ENCODE measurements at regions not wholly inside any gene's neighbourhood (a gene's known extent, or its start where the extent isn't known, plus 50 kb on each side); places are given as distances from the start of the nearest gene placed in this dataset.

DNA sequence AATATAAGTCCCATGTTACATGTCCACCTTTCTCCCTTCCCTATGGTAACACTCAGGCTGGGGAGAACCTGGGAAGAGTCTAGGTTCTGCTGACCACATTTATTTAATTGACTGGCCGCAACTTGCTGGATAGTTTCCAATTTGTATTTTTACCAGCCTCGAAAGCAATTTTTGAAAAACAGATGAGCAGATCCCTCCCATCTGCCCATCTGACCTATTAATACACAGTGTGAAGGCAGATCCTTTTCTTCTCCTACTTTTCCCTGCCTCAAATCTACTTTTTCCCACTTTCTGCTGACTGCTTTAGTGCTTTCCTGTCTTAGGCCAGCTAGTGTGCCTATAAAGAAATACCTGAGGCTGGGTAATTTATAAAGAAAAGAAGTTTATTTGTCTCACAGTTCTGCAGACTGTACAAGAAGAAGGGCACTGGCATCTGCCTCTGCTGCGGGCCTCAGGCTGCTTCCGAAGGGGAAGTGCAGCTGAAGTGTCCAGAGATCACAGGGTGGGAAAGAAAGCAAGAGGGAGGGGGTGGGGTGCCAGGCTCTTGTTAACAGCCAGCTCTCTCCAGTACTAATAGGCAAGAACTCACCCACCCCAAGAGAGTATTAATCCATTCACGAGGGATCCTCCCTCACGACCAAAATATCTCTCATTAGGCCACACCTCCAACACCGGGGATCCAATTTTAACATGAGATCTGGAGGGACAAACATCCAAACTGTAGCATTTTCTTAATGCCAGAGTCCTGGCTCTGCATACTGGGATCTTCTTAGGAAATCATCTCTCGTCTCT lies 336.0 kb upstream of the IGFBP3 start:
- DNase-seq, result peak; percentile 11

DNA sequence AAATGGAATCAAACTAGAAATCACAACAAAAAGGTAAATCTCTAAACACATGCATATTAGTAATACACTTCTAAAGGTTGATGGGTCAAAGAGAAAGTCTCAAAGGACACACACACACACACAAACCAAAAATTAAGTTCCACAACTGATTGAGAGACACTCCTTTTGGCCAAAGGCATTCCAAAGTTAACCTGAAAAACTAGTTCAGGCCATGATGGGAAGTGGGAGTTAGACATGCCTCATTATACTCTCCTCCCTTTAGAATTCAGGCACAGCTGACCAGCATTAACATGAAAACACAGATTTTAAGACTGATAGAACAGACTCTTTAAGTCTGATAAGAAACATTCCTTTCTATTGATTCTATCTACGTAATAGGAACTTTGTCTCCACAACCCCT lies 332.4 kb upstream of the IGFBP3 start:
- DNase-seq, result no peak

DNA sequence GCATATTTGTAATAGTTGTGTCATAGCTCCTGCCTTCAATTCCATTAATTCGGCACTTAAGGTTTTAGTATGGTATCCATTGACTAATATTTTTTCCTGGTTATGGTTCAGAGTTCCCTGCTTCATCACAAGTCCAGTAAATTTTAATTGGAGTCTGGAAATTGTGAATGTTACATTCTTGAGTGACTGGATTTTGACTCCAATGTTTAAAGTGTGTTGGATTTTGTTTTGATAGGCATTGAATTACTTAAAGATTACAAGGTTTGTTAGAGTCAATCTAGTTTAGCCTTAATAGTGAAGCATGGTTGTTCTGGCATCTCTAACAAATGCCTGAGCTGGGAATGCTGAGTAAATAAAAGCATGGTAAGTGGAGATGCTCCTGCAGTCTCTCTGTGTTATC lies 326.6 kb upstream of the IGFBP3 start:
- no peak for DNase-seq

DNA sequence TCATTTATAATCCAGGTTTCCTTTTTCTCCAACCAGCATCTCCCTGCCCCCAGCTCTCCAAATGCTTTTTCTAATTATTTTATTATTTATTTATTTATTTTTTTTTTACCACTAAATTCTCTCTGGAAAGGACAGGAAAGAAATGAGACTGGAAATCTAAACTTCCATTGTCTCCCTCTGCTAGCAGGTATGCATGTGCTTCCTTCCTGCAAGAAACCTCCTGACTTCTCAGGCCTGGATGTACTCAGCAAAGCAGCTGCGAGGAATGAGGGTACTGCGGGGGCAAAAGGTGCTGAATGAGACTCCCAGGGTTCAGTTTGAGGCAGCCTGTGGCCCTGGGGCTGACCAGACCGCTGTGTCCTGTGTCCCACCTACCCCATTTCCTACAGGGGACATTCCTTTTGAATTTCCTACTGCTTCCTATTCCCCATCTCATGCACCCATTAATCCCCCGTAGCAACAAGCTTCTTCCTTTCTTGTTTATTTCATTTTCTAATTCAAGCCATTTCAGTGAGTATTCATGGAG lies 324.6 kb upstream of the IGFBP3 start:
- DNase-seq, result no peak

DNA sequence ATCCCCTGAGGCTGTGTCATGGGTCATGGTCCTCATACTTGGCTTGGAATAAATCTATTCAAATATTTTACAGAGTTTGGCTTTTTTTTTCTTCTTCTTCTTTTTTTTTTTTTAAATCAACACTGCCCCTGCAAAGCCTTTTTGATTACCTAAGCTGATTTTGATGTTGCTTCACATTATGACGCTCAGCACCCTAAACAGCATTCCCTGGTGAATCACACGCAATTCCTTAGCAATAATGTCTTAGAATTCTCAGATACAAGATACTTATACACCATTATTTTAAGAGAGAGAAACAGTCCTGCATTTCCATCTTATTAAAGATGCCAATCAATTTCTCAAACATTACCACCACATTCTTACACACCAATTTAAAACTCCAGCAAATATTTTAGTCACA lies 323.7 kb upstream of the IGFBP3 start:
- DNase-seq, result no peak

DNA sequence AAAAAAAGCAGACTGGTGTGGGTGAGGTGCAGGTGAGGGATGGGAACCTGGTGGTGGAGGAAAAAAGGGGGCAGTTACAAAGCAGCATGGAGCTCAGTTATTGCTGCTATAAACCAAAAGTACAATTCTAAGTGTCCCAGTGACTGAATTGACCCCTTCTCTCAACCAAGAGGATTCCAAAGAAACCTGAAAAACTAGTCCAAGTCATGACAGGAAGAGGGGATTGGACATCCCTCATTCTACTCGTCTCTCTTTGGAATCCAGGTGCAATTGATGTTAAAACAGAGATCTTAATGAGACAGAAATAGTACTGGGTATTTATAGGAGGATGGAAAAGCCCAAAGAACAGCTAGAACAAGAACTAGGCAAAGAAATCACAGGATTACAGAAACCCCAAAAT lies 322.3 kb upstream of the IGFBP3 start:
- no peak for DNase-seq

DNA sequence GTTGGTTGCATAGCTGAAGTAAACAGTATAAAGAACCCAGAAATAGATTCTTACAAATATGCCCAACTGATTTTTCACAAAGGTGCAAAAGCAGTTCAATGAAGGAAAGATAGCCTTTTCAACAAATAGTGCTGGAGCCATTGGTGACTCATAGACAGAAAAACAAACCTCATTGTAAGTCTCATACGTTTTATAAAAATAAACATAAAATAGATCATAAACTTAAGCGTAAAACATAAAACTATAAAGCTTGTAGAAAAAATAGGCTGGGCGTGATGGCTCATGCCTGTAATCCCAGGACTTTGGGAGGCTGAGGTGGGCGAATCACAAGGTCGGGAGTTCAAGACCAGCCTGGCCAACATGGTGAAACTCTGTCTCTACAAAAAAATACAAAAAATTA lies 318.8 kb upstream of the IGFBP3 start:
- DNase-seq, result no peak

DNA sequence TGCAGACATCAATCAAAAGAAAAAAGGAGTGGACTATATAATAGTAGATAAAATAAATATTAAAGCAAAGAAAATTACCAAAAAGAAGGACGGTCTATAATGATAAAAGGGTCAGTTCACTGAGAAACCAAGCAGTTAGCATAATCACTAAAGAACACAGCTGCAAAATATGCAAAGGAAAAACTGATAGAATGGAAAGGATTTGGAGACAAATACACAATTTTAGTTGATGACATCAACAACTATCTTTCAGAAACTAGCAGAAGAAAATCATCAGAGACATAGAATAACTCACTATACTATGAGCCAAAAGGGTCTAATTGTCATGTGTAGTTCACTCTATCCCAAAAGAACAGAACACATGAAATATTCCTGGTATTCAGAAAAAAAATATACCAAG lies 316.4 kb upstream of the IGFBP3 start:
- DNase-seq, result no peak

DNA sequence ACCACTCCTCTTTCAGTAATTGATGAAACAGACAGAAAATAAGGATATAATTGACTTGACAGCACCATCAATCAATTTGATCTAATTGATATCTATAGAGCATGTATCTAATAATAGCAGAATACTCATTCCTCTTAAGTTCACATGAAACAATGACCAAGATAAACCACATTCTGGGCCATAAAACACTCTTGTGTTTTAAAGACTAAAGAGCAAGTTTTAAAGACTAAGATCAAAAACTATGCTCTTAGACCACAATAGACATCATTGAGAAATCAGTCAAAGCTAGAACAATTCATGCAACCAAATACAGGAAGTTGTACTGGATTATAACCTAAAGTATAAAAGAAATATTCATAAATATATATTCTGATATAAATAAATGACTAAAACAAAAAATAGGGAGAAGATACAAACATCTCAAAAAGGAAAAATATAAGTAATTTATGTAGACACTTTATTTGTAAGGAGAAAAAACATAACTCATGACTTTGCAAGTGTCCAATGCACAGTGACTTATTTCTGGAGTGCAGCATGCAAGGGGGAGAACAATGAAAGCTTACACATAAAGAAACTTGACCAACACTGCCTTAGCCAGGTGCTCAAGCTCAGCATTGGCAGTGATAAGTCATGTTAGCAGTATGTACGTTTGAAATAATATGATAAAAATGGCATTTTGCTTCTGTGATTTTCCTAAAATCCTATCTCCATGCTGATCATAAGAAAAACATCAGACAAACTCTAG lies 312.7 kb upstream of the IGFBP3 start:
- DNase-seq, result no peak

DNA sequence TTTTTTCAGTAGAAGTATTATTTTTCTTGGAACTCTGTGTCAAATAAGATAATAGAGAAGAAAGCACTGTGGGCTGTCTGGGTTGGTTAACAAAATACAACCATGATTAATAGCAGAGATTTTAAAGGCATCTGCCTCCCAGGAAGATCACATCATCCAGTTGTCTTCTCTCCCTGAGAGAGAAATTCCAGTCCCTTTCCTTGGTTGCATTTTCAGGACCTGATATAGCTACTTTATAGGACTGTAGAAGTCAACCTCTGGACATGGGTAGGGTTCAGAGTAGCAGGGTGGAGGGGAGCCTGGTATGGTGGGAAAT lies 309.9 kb upstream of the IGFBP3 start:
- no peak for DNase-seq

DNA sequence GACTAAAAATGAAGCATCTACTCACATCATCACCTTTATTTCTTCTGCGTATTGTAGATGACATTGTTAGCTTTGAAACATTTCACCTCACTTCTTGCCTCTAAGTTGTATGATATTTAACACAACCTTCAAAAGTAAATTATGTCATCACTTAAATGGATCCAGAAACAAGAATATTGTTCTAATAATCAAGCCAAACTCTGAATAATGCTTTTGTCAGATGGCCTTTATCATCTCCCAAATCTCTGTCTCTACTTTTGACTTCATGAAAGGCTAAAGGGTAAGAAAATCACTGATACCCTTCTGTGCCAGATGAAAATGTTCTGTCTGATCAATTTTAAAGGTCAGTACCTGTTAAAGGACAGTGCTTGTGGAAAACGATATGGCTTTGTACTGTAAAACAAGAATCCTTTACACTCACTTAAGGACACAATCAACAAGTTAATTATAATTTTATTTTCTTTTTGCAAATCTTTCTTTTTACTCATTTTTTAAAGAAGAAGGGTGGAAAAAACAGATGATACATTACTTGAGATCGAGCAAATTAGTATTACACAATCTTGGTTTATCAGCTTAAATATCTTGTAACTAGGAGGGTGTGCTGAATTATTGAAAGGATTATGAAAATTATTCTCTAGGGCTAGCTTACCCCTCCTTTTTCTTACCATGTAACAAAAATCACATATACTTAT lies 309.4 kb upstream of the IGFBP3 start:
- no peak for DNase-seq

DNA sequence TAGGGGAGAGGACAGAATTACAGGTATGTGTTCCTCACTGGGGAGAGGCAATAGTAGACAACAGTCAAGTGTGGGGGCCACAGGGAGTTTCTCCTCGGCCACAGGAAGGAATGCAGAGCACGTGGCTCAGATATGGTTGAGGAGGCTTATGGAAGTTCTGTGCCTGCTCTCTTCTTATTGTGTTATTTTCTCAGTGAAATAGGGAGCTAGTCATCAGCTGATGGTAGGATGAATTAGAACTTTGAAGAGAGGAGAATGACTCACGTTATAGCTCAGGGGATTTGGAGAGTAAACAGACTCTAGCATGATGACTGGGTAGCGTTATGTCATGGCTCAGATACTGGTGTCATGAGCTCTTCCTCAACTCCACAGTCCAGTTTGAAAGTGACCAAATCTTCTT lies 308.3 kb upstream of the IGFBP3 start:
- no peak for DNase-seq

DNA sequence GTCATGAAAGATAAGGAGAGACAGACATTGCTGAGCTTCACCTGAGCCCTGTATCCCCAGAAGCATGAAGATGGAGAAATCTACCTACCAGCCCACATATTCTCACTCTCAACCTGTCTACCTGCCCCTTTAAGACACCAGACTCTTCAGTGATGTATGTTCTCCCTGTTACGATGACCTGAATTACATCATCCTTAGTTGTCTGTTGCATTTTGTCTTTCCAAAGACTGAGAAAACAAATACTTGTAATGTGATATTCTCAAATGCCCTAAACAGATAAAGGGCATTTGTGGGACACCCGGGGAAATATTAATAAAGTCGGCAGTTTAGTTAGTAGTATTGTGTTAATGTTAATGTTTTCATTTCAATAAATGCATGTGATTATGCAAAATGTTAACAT lies 305.8 kb upstream of the IGFBP3 start:
- DNase-seq, result no peak

DNA sequence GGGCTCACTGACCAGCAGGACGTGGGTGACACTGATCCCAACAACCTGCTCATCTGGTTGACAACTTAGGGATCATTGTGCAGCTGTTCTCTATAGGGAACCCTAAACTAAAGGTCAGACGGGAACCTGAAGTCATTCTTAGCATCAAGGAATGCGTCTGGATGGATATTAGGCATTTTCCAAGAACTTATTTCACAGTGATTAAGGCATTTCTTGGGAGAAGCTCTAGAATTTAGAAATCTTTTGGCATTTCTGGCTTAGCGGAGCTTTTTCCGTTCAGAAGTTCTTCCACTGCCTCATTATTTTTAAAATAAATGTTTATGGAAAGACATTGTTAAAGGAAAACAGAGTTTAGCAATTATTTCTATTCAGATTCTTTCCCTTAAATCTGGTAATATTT lies 303.3 kb upstream of the IGFBP3 start:
- DNase-seq, result no peak

DNA sequence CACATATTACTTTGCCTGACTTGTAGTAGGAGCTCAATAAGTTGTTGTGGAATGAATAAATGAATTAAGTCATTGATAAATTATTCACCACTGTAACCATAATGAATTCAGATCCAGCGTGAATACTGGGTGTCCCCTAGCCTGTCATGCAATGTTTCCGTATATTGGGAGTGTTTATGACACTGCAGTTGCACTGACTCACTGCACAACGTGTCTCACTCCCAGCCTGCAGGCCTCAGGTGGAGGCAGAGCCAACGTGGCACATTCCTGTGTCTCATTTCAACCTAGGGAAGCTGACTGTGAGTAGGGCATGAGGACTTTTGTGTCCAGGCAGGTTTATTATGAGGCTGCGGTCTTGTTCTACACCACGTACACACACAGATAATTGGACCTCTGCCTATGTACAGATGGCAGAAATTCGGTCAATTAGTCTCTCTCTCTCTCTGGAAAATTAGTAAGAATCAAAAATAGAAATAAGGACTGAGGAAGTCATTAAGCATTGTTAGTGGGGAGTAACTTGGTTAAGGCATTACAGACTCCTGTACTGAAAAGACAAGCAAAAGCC lies 299.1 kb upstream of the IGFBP3 start:
- DNase-seq, result peak; percentile 24

DNA sequence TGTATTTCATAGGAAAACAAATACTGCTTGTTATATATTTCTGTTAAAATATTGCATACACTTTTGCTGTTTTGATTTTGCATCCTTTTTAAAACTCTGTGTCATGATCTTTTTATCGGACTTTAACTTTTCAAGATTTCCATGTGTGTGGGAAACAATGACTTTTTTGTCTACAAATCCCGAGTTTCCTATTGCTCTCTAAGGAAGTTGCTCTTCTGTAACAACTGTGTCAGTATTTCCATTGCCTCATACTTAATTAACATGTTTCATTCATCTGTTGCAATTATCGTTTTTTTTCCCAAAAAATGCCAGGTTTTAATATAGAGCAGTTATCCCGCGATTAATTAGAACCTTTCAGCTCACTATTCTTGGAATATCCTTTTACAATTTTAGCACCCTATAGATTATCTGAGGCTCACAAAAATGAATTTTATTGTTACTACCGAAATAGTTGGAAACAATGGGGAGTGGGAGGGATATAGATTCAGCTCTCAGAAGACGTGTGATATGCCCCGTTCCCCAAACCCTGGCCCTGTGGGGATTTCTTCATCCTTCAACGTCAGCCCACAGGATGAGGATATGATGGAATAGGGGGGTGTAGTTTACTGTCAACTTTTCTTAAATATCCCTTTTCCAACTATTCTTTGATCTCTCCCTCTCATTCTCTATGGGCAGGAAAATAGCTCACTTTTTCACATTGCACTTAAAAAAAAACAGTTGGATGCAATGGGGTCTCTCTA lies 297.6 kb upstream of the IGFBP3 start:
- no peak for DNase-seq

DNA sequence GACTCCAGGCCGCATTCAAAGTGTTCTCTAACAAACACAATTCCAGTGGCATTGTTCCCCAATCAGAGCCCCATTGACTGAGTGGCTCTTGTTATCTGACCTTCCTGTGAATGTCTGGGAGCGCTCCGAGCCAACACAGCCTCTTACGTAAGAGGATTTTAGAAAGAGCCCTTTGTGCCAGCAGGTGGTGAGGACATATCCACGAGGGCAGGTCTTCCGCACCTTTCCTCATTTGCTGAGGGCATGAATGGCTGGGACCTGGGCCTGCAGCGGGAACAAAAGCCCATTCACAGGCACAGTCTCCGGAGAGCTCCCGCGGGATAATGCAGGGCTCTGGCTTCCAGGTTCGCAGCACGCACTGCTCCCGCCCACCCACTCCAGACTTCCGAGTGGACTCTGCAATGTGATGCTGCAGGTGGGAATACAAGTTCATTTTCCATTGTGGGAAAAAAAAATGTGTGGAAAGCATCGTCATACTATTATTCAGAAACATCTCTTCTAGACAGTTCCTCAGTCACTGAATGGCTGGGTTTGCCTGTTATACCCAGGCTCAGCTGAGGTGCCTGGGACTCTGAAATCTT lies 295.0 kb upstream of the IGFBP3 start:
- no peak for DNase-seq

DNA sequence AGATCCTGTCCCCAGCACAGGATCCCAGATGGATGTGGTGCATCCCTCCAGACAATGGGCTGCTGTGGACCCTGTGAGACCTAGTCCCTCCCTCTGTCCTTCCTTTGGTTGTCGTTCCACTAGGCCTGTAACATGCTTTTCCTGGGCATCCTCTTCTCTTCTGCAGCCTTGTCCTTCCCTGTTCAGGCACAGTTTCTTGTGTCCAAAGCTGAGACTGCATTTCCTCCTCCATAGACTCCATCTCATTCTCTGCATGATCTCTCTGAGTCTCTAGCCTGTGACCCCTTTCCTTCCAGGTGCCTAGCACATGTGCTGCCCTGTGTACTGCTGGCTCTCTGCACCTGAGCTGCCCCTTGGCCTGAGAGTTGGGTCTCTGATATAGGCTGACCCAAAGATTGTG lies 293.5 kb upstream of the IGFBP3 start:
- no peak for DNase-seq

DNA sequence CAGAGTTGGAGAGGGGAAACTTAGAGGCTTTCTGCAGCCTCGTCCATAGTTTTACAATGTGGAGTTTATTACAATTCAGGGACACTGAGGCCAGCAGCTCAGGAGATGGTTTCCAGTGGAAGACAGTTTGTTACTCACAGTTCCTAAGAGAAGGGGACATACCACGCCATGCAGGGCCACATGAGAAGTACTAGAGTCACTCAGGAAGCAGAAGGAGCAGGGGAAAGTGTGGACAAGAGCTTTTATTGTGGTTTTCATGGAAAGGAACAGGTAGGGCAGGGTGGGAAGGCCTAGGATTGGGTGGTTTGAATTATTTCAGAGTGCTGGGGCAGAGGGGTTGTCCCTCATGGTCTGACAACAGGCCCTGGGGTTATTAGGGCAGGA lies 292.1 kb upstream of the IGFBP3 start:
- DNase-seq, result no peak

DNA sequence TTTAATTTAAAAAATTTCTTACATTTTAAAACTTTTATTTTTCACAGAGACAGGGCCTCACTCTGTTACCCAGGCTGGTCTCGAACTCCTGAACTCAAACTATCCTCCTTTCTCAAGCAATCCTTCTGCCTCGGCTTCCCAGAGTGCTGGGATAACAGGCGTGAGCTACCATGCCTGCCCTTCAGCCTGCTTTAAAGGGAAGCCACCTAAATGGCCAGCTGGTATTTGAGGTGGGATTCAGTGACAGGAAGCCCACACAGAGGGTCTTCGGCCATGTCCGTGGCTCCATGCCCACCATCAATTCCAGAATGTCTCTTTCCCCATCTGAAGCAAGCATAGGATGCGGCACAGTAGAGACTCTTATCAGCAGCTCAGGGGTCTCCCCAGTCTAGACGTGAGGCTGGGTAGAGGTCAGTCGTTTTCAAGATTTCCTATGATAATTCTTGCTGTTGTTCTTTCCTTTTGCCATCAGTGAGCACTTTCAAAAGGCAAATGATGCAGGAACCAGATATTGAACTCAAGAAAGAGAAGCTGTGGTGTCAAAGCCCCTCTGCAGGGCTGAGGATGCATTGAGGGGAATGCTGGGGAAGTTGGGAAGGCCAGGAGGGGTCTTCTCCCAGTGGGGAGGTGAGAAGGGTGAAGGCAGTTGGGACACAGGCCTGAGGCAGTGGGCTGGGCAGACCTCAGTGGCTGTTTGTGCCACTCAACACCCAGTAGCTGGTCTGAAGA lies 291.5 kb upstream of the IGFBP3 start:
- DNase-seq, result no peak

DNA sequence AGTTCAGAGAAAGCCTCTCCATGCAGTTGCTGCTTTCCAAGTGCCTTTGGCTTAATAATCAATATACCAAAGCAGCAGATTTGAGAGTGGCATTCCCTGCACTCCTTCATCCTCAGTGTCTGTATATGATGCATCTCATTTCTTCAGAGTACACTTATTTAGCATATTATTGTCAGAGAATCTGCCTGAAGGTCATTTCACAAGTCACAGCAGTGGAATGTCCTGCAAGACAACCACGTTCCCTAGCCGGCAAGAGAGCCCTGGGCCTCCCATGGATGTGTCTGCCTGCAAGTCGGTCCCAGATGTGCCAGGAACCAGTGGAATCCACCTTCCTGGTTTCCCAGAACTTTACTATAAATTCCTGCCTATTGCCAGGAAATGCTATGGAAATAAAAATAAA lies 289.4 kb upstream of the IGFBP3 start:
- no peak for DNase-seq

Data from NCI-H446 treated with DMSO at 0.1 percent for 48 hours (cell line).